ENCODE measurements at regions not wholly inside any gene's neighbourhood (a gene's known extent, or its start where the extent isn't known, plus 50 kb on each side); places are given as distances from the start of the nearest gene placed in this dataset.

GRCh38 chr13:65756071-65756671 is 1474.0 kb downstream of the PCDH9 start:
- 90 to 98% methylated on average over 5 of the region's 5 CpGs for WGBS, 2 donors
- no peaks in the 10 kb centered on the region for H3K9me3 ChIP-seq
- intact Hi-C loops (cut with DNase I) = no loop called here
- H3K36me3 ChIP-seq = no peaks in the 10 kb centered on the region
- TF ChIP-seq POLR2A (IDR thresholded peaks at IDR 0.05) (no peak), CTCF (IDR thresholded peaks at IDR 0.05) (no peak)
- H3K27me3 ChIP-seq = no peaks in the 10 kb centered on the region
- H3K4me1 ChIP-seq = no peaks in the 10 kb centered on the region
- no peak overlapping the region for H3K4me3 ChIP-seq (replicated peaks in 1 of 3)
- no peak overlapping the region for H3K27ac ChIP-seq
- no peak for DNase-seq

- TF ChIP-seq CTCF (IDR thresholded peaks at IDR 0.05) (no peak), POLR2A (IDR thresholded peaks at IDR 0.05) (no peak)
- Histone ChIP-seq H3K36me3 (no peaks in the 10 kb centered on the region), H3K4me1 (no peaks in the 10 kb centered on the region), H3K4me3 (replicated peaks in 1 of 3) (no peak overlapping the region), H3K27me3 (no peaks in the 10 kb centered on the region), H3K27ac (no peak overlapping the region), H3K9me3 (no peaks in the 10 kb centered on the region)
- intact Hi-C loops (cut with DNase I) = no loop called here
- no peak for DNase-seq
- WGBS, 2 donors = 95 to 96% methylated on average over 19 of the region's 19 CpGs
Observed at GRCh38 chr13:65748227-65748626, 1481.9 kb downstream of the PCDH9 start.

- Histone ChIP-seq H3K36me3 (no peaks in the 10 kb centered on the region), H3K4me1 (no peaks in the 10 kb centered on the region), H3K27me3 (no peaks in the 10 kb centered on the region), H3K27ac (no peak overlapping the region), H3K9me3 (no peaks in the 10 kb centered on the region), H3K4me3 (replicated peaks in 1 of 3) (no peak overlapping the region)
- no peak for DNase-seq
- TF ChIP-seq CTCF (IDR thresholded peaks at IDR 0.05) (no peak), POLR2A (IDR thresholded peaks at IDR 0.05) (no peak)
- 88 to 89% methylated on average over 4 of the region's 4 CpGs for WGBS, 2 donors
- intact Hi-C loops (cut with DNase I) = no loop called here
Observed at GRCh38 chr13:65746406-65746921, 1483.7 kb downstream of the PCDH9 start.

- H3K27ac ChIP-seq = no peak overlapping the region
- H3K36me3 ChIP-seq = no peaks in the 10 kb centered on the region
- H3K4me3 ChIP-seq (replicated peaks in 1 of 3) = no peak overlapping the region
- no peak for DNase-seq
- 72 to 74% methylated on average over 2 of the region's 2 CpGs for WGBS, 2 donors
- no peaks in the 10 kb centered on the region for H3K9me3 ChIP-seq
- intact Hi-C loops (cut with DNase I) = no loop called here
- TF ChIP-seq POLR2A (IDR thresholded peaks at IDR 0.05) (no peak), CTCF (IDR thresholded peaks at IDR 0.05) (no peak)
- no peaks in the 10 kb centered on the region for H3K4me1 ChIP-seq
- no peaks in the 10 kb centered on the region for H3K27me3 ChIP-seq
Observed at GRCh38 chr13:65744836-65745235, 1485.3 kb downstream of the PCDH9 start.

- 82 to 89% methylated on average over 1 of the region's 1 CpG for WGBS, 2 donors
Observed at GRCh38 chr13:65733110-65733509, 1497.0 kb downstream of the PCDH9 start.

More at GRCh38 chr13:65733110-65733509, 1497.0 kb downstream of the PCDH9 start:
- no peaks in the 10 kb centered on the region for H3K36me3 ChIP-seq
- no peaks in the 10 kb centered on the region for H3K4me1 ChIP-seq
- no peak overlapping the region for H3K4me3 ChIP-seq (replicated peaks in 1 of 3)
- H3K27me3 ChIP-seq = no peaks in the 10 kb centered on the region
- H3K27ac ChIP-seq = no peak overlapping the region
- no peak for TF ChIP-seq CTCF (IDR thresholded peaks at IDR 0.05)
- no peak for TF ChIP-seq POLR2A (IDR thresholded peaks at IDR 0.05)
- no peak for DNase-seq
- no peaks in the 10 kb centered on the region for H3K9me3 ChIP-seq
- intact Hi-C loops (cut with DNase I) = no loop called here
